ENCODE measurements at regions not wholly inside any gene's neighbourhood (a gene's known extent, or its start where the extent isn't known, plus 50 kb on each side); places are given as distances from the start of the nearest gene placed in this dataset.

DNA sequence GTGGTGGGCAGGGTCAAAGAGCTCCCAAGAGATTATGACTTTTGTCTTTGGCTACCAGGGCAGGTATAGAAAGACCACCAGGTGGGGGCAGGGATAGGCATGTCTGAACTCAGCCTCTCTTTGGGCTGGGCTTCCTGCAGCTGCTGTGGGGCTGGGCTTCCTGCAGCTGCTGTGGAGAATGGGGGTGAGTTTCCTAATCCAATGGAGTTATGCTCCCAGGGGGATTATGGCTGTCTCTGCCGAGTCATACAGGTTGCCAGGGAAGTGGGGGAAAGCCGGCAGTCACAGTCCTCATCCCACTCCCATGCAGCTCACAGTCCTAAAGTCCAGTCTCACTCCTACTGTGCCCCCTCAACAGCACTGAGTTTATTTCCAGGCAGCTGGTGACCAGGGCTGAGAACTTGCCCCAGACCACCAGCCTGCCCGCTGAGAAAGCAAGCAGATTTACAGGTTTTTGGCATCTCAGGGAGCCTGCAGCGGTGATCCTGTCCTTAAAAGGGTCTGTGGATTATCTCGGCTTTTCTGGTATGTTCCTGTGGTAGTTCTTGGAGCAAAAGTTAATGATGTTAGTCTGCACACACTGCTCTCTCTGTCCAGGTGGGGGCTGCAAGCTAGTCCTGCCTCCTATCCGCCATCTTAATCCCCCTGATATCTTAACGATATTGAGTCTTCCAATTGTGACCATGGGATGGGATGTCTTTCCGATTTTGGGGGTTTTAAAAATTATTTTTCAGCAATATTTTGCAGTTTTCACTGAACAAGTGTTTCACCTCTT is 133.4 kb downstream of the RTL9 start:
- no peak for TF ChIP-seq TRIM24 (IDR thresholded peaks at IDR 0.05)
- TF ChIP-seq TAF15 (IDR thresholded peaks at IDR 0.05; ENCODE audit: low read depth, low read length), result no peak
- TF ChIP-seq TCF7 (IDR thresholded peaks at IDR 0.05; ENCODE audit: borderline replicate concordance), result no peak
- no peak for TF ChIP-seq POLR2A (conservative IDR thresholded peaks at IDR 0.05)
- TF ChIP-seq, protein P1, sequence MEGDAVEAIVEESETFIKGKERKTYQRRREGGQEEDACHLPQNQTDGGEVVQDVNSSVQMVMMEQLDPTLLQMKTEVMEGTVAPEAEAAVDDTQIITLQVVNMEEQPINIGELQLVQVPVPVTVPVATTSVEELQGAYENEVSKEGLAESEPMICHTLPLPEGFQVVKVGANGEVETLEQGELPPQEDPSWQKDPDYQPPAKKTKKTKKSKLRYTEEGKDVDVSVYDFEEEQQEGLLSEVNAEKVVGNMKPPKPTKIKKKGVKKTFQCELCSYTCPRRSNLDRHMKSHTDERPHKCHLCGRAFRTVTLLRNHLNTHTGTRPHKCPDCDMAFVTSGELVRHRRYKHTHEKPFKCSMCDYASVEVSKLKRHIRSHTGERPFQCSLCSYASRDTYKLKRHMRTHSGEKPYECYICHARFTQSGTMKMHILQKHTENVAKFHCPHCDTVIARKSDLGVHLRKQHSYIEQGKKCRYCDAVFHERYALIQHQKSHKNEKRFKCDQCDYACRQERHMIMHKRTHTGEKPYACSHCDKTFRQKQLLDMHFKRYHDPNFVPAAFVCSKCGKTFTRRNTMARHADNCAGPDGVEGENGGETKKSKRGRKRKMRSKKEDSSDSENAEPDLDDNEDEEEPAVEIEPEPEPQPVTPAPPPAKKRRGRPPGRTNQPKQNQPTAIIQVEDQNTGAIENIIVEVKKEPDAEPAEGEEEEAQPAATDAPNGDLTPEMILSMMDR (IDR thresholded peaks at IDR 0.05 in 2 of 3, conservative IDR thresholded peaks at IDR 0.05 in 1 of 3; ENCODE audit: insufficient read depth in 2 of 3, low read depth in 1 of 3, low read length in 3 of 3), result no peak
